ACHN (cell line): ENCODE measurements at regions not wholly inside any gene's neighbourhood (a gene's known extent, or its start where the extent isn't known, plus 50 kb on each side); places are given as distances from the start of the nearest gene placed in this dataset.
"Not testable (repeated sequence)": the region's sequence is repeated elsewhere in the genome, so short reads cannot be mapped to it uniquely, and the experiment has no call there.

Experiments
- DNase-seq: peaks from one replicate; pipeline ENCODE4 v3.0.0-alpha.2; 2015
- in situ Hi-C: cut with HindIII; loops from 2 replicates; pipeline ENCODE4 v1.10.0; 2017; ENCODE audit warnings: low sequenced_read_pairs, low pct_ligation_motif_present, low pct_unique_long_range_greater_than_20kb

- in situ Hi-C loops: no loop called here
- no peak for DNase-seq
Observed at GRCh38 chr4:153909672-153910071, 120.8 kb upstream of the SFRP2 start.

DNA sequence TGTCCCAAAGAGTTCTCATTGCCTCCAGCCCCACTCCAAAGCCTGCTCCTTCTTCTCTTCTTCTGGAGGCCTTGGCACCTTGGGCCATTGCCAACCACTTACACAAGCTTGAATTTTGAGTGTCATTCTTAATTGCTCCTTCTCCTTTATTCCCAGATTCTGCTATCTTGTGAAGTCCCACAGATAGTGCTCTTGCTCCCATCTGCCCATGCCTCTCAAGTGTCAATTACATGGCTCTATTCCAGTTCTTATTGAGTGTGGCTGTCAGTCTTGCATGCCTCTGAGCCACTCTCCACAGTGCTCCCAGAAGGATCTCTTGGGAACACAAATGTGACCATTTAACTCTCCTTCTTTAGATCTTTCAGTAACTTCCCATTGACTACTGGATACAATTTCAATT lies 117.3 kb upstream of the SFRP2 start:
- in situ Hi-C loops: no loop called here
- DNase-seq: no peak

- no peak for DNase-seq
- in situ Hi-C loops: no loop called here
Observed at GRCh38 chr4:153905231-153905630, 116.3 kb upstream of the SFRP2 start.

DNA sequence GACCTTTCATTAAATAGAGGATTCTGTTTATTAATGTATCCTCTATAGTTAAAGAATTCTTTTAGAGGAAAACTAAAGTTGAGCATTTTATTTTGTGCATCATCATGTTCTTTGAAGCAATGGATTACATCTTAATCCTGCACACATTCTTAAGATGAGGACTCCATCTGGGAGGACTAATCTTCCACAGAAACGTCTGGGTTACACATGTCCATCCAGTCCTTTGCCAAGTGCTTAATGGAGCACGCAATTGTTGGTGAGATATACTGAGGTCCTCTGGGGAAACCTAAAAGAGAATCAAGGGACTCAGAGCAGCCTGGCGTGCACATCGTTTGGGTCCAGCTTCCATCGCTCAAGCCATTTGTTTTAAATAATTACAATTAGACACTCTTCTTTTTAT lies 115.1 kb upstream of the SFRP2 start:
- in situ Hi-C loops: no loop called here
- no peak for DNase-seq

GRCh38 chr4:153901220-153901619 lies 112.3 kb upstream of the SFRP2 start:
- no peak for DNase-seq
- in situ Hi-C loops: no loop called here

- in situ Hi-C loops: no loop called here
- DNase-seq: no peak
Observed at GRCh38 chr4:153900426-153900825, 111.5 kb upstream of the SFRP2 start.

DNA sequence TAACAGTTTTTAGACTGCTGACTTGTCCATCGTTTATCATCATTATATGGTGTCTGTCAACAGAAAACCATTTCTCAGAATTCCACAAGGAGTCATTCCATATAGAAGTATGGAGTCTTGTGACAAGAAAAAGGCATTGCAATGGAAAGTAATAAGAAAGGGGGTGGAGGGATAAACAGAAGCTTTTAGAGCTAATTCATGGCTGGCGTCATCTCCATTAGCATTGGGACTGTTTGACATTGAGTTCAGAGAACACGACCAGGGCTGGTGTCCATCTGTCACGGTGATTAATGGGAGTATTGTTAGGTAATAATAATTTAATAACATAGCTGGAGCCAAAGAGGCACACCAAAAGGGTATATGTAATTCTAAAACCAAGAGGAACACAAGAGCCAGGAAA lies 101.9 kb upstream of the SFRP2 start:
- no peak for DNase-seq
- in situ Hi-C loops: no loop called here

GRCh38 chr4:153887217-153887616 lies 98.3 kb upstream of the SFRP2 start:
- in situ Hi-C loops: no loop called here
- no peak for DNase-seq

- no peak for DNase-seq
- in situ Hi-C loops: no loop called here
Observed at GRCh38 chr4:153884325-153884724, 95.4 kb upstream of the SFRP2 start.

GRCh38 chr4:153880983-153881382 lies 92.1 kb upstream of the SFRP2 start:
- in situ Hi-C loops: no loop called here
- no peak for DNase-seq

DNA sequence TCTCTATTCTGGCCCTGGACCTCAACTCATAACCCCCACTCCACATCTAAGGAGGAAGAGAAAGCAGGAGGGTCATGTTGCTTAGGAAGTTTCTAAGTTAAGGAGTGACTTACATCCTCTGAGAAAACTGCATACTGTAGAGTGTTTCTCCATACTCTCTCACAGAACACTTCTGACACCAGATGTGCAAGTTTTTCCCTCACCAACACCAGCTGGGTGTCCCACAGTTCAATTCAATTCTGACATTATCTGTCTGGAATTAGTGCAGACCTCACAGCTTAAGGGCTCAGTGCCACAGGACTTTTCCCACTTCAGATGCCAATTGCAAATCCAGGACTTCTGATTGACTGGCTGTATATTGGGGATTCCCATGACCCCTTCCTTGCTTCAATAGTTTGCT lies 89.0 kb upstream of the SFRP2 start:
- in situ Hi-C loops: no loop called here
- DNase-seq: no peak

DNA sequence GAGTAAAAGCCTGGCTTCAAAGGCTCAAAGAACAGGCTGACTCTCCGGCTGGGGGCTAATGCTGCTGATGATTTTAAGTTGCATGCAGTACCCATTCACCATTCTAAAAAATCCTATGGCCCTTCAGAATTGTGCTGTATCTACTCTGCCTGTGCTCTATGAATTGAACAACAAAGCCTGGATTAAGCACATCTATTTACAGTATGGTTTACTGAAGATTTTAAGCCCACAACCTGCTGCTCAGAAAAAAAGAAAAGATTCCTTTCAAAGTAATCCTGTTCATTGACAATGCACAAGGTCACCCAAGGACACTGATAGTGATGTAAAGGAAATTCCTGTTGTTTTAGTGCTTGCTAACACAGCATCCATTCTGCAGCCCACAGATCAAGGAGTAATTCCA lies 84.9 kb upstream of the SFRP2 start:
- in situ Hi-C loops: no loop called here
- DNase-seq: no peak

- in situ Hi-C loops, DNase-seq: not testable (repeated sequence)
Observed at GRCh38 chr4:153866766-153867165, 77.9 kb upstream of the SFRP2 start.

- no peak for DNase-seq
- in situ Hi-C loops: no loop called here
Observed at GRCh38 chr4:153852501-153852900, 63.6 kb upstream of the SFRP2 start.

GRCh38 chr4:153850533-153851280 lies 61.8 kb upstream of the SFRP2 start:
- no peak for DNase-seq
- in situ Hi-C loops: no loop called here

DNA sequence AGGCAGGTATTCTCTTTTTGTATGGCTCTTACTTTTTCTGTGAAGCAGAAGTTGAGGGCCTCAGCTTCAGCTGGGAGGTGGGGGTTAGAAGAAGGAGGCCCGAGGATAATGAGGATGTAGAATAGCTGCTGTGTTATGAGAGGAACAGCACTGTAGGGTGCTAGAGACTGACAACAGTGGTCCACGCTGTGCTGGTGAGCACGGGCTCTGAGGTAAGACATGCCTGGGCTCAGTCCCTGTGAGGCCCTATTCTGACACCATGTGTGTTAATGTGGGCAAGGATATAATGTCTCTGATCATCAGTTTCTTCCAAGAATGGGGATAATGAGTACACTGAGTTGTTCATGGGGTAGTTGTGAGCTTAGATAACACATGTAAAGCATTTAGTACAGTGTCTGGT lies 55.3 kb upstream of the SFRP2 start:
- no peak for DNase-seq
- in situ Hi-C loops: no loop called here
